ENCODE measurements at regions not wholly inside any gene's neighbourhood (a gene's known extent, or its start where the extent isn't known, plus 50 kb on each side); places are given as distances from the start of the nearest gene placed in this dataset.

GRCh38 chr1:87884581-87884980, 555.9 kb downstream of the LMO4 start:
- TF ChIP-seq CTCF (IDR thresholded peaks at IDR 0.05; ENCODE audit: low read depth, low read length, missing input control), result no peak
- TF ChIP-seq YY1 (IDR thresholded peaks at IDR 0.05), result no peak
